NOMO-1 treated with DMSO at 0.1 percent for 48 hours (cell line): ENCODE measurements at regions not wholly inside any gene's neighbourhood (a gene's known extent, or its start where the extent isn't known, plus 50 kb on each side); places are given as distances from the start of the nearest gene placed in this dataset.
"Not testable (repeated sequence)": the region's sequence is repeated elsewhere in the genome, so short reads cannot be mapped to it uniquely, and the experiment has no call there.

Experiments
- DNase-seq: peaks from one replicate; lab custom pipeline; 2025; ENCODE audit not compliant: unreplicated experiment; lab: John Stamatoyannopoulos, UW

DNA sequence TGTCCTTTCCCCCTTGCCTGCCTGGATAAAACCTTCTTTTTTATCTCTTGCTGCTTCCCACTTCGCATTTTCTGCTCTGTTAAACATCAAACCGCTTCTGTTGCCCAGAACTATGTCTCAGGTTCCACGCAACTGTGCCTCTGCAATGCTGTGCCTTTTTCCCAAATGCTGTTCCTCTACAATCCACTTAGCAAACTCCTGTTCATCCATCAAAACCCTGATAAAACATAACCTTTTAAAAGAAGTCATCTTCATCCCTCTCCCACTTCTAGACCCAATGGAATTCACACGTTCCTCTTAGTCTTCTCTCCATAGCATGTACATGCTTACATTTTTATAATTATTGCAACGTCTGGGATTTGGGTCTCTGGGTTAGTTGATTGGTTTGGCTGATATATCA is 111.9 kb upstream of the RRN3 start:
- not testable (repeated sequence) for DNase-seq

DNA sequence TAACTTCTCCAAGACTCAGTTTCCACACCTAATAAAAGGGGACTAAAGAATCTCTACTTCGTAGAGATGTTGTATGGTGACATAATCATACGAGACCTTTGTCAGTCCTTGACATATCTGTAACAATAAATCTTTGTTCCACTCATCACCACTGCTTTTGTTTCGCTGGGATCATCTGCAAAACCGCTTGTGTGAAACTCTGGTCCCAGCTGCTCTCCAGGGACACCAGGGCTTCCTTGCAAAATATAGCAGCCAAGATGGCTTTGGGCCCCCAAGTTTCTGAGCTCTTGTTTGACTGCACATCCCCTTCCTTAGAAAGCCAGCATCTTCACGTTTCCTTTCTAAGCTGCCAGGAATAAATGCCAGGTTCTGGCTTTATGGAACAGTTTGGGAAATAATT is 110.5 kb upstream of the RRN3 start:
- DNase-seq, result not testable (repeated sequence)

DNA sequence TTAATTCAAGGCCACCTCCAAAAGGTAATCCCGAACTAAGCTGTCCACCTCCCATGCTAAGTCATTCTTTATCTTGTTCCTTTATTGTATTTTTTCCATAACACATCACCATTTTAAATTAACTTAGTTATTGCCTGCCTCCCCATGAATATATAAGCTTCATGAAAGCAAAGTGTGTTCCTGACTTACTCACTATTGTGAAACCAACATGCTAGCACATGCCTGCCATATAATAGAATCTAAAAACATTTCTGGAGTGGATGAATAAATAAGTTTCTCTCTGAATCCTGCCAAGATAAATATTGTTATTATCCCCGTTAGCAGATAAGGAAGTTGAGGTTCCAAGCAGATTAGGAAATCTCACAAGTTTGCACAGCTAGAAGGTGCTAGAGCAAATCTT is 98.7 kb upstream of the RRN3 start:
- not testable (repeated sequence) for DNase-seq

DNA sequence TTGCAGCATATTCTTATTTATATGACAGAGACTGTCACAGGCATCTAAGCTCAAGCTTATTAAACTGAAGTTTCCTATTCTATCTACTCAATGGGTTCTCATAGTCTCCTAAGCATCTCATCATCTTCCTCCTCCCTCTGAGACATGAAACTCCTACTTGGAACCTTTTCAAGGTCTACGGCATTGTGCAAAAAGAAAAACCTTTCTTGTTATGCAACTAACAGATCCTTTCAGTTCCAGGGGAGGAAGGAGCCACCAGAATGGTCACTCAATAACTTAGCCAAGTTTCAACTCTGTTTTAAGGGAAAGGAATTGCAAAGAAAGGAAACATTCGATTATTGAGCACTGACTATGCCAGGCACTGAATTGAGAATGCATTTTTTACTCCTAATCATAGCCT is 98.1 kb upstream of the RRN3 start:
- not testable (repeated sequence) for DNase-seq

DNA sequence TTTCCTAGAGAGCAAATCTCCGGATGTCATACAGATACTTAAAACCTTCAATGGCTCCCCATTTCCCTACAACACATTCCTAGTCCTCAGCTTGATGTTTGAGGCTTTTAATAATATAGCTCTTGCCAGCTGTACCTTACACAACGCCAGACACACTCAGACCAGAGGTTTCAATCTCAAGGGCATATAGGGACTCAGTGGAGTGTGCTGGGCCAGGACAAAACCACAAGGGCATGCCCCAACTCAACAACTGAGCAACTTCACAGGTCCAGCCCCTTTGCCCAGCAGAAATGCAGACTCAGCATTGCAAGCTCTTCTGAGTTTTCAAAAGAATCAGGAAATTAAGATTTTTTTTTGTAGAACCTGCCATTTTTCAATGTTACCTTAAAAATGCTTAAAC is 95.4 kb upstream of the RRN3 start:
- not testable (repeated sequence) for DNase-seq
